AG09309 (cell line): ENCODE measurements at regions not wholly inside any gene's neighbourhood (a gene's known extent, or its start where the extent isn't known, plus 50 kb on each side); places are given as distances from the start of the nearest gene placed in this dataset.

Source experiments
- DNase-seq: peaks from one replicate; pipeline ENCODE4 v3.0.0-alpha.2; 2010; ENCODE audit warnings: low read depth
- H3K4me3 ChIP-seq: 2 replicates; pipeline ENCODE4 v1.5.1; 2011; ENCODE audit warnings: mild to moderate bottlenecking, low read depth, low read length, moderate library complexity; ENCODE audit not compliant: control insufficient read depth
- CTCF ChIP-seq: IDR thresholded peaks from 2 replicates; pipeline ENCODE4 v1.5.1; 2011; ENCODE audit warnings: mild to moderate bottlenecking, low read depth, low read length, inconsistent platforms; ENCODE audit not compliant: insufficient read depth, control insufficient read depth; ENCODE audit errors: missing control alignments

- DNase-seq: no peak
- no peak for TF ChIP-seq CTCF
- H3K4me3 ChIP-seq: no peak overlapping the region
These were observed 78.7 kb upstream of the SLC25A26 start for GRCh38 chr3:66142079-66142478.

GRCh38 chr3:66140743-66141372, 79.9 kb upstream of the SLC25A26 start:
- no peak overlapping the region for H3K4me3 ChIP-seq
- no peak for DNase-seq
- no peak for TF ChIP-seq CTCF

GRCh38 chr3:66140106-66140505, 80.7 kb upstream of the SLC25A26 start:
- H3K4me3 ChIP-seq: no peak overlapping the region
- DNase-seq: no peak
- no peak for TF ChIP-seq CTCF

- TF ChIP-seq CTCF: no peak
- no peak for DNase-seq
- H3K4me3 ChIP-seq: no peak overlapping the region
These were observed 81.4 kb upstream of the SLC25A26 start for GRCh38 chr3:66139415-66139814.

- no peak for DNase-seq
- H3K4me3 ChIP-seq: no peak overlapping the region
- TF ChIP-seq CTCF: peak; percentile 86
These were observed 82.2 kb upstream of the SLC25A26 start for GRCh38 chr3:66138336-66139313.

- H3K4me3 ChIP-seq: no peak overlapping the region
- DNase-seq: no peak
- TF ChIP-seq CTCF: no peak
These were observed 84.2 kb upstream of the SLC25A26 start for GRCh38 chr3:66136597-66136996.
